SH-SY5Y (cell line): ENCODE measurements at regions not wholly inside any gene's neighbourhood (a gene's known extent, or its start where the extent isn't known, plus 50 kb on each side); places are given as distances from the start of the nearest gene placed in this dataset.

Experiments used
- GATA2 ChIP-seq: IDR thresholded peaks from 2 replicates; pipeline ENCODE4 v1.6.1; 2011; ENCODE audit warnings: mild to moderate bottlenecking, low read depth, low read length
- GATA3 ChIP-seq: IDR thresholded peaks from 2 replicates; pipeline ENCODE4 v1.6.1; 2011; ENCODE audit warnings: low read depth, mild to moderate bottlenecking, low read length, moderate library complexity

GRCh38 chr2:226491112-226491511 lies 308.5 kb downstream of the IRS1 start:
- TF ChIP-seq GATA2, result no peak
- no peak for TF ChIP-seq GATA3
